HCT116 (cell line): ENCODE measurements at regions not wholly inside any gene's neighbourhood (a gene's known extent, or its start where the extent isn't known, plus 50 kb on each side); places are given as distances from the start of the nearest gene placed in this dataset.

Experiments used
- ATAC-seq: fragments of 200-7000 bp; cut with Tn5 transposase; 2 replicates; pipeline ENCODE4 v1.9.1; 2020; ENCODE audit warnings: mild to moderate bottlenecking, moderate library complexity
- BruUV-seq: library from RNA; stranded (reverse); fragments of 400-500 nt; replicated peaks from 2 replicates; lab custom pipeline; 2021; lab: Mats Ljungman, UMichigan
- CTCF ChIA-PET: fragments of 300-600 bp; sonication (Branson Sonifier 250); formaldehyde crosslinking; loops from one replicate; lab custom pipeline; 2021; ENCODE audit warnings: antibody characterized with exemption; lab: Charles Lee
- POLR2A ChIA-PET: fragments of 300-600, 350-600 bp; sonication (Branson Sonifier 250); formaldehyde crosslinking; loops from one replicate; lab custom pipeline; 2021; ENCODE audit warnings: antibody characterized with exemption; lab: Charles Lee
- RAD21 ChIA-PET, 2 experiments: fragments of 300-600 bp; sonication (Branson Sonifier 250); formaldehyde crosslinking; loops; one replicate each; lab custom pipeline; 2023; ENCODE audit warnings: low total read pairs in 2 of 2; ENCODE audit not compliant: uncharacterized antibody in 2 of 2, unreplicated experiment in 2 of 2, low non-redundant PET in 1 of 2; lab: Charles Lee
- DNase-seq: peaks from one replicate; pipeline ENCODE4 v3.0.0-alpha.2; 2010; ENCODE audit warnings: low read depth, low spot score
- H2AFZ ChIP-seq: fragments of 200-600 bp; shearing (Covaris generic), sonication (generic); 2 replicates; pipeline ENCODE4 v1.6.1; 2017; ENCODE audit warnings: low read depth, mixed run types, mixed read lengths, antibody characterized with exemption, low read length; ENCODE audit not compliant: poor library complexity, severe bottlenecking
- H3K27ac ChIP-seq: 2 replicates; pipeline ENCODE4 v1.5.1; 2012; ENCODE audit warnings: low read depth, low read length
- H3K27me3 ChIP-seq: fragments of 200-600 bp; sonication (generic); 2 replicates; pipeline ENCODE4 v1.6.1; 2016; ENCODE audit warnings: mixed run types, low read length, mixed read lengths; ENCODE audit not compliant: insufficient read depth
- H3K36me3 ChIP-seq, 2 experiments: fragments of 200-500 bp in 1 of 2; fragments of 200-600 bp in 1 of 2; sonication (Bioruptor generic) in 1 of 2; sonication (generic) in 1 of 2; 2 replicates each; pipeline versions ENCODE4 v1.5.1 to v1.6.1; 2014 to 2016; ENCODE audit warnings: low read length in 2 of 2, inconsistent platforms in 1 of 2, mixed read lengths in 1 of 2, mixed run types in 1 of 2; ENCODE audit not compliant: insufficient read depth in 2 of 2, control insufficient read depth in 1 of 2
- H3K4me1 ChIP-seq, 2 experiments: fragments of 200-600 bp in 1 of 2; sonication (generic) in 1 of 2; 2 replicates each; pipeline versions ENCODE4 v1.5.1 to v1.6.1; 2012 to 2017; ENCODE audit warnings: low read length in 2 of 2, inconsistent platforms in 1 of 2, mild to moderate bottlenecking in 1 of 2, mixed read lengths in 1 of 2, mixed run types in 1 of 2, moderate library complexity in 1 of 2; ENCODE audit not compliant: insufficient read depth in 2 of 2, control insufficient read depth in 1 of 2
- H3K4me2 ChIP-seq: fragments of 200-600 bp; sonication (generic); 2 replicates; pipeline ENCODE4 v1.6.1; 2017; ENCODE audit warnings: mixed run types, low read length, mixed read lengths
- H3K4me3 ChIP-seq, 2 experiments: fragments of 200-600 bp in 1 of 2; sonication (generic) in 1 of 2; replicated peaks in 1 of 2; 2 replicates each; pipeline ENCODE4 v1.5.1; 2011 to 2016; ENCODE audit warnings: low read length in 2 of 2, control low read depth in 1 of 2, low read depth in 1 of 2, mild to moderate bottlenecking in 1 of 2, mixed read lengths in 1 of 2, mixed run types in 1 of 2
- H3K79me2 ChIP-seq: fragments of 200-600 bp; sonication (generic); 2 replicates; pipeline ENCODE4 v1.6.1; 2017; ENCODE audit warnings: mild to moderate bottlenecking, mixed run types, low read length, moderate library complexity, mixed read lengths; ENCODE audit not compliant: insufficient read depth
- H3K9ac ChIP-seq: fragments of 200-600 bp; sonication (generic); 2 replicates; pipeline ENCODE4 v1.6.1; 2016; ENCODE audit warnings: low read length, mixed read lengths
- H3K9me2 ChIP-seq: fragments of 200-600 bp; sonication (generic), shearing (Covaris generic); 2 replicates; pipeline ENCODE4 v1.6.1; 2017; ENCODE audit warnings: mixed run types, mild to moderate bottlenecking, moderate library complexity; ENCODE audit not compliant: insufficient read depth
- H3K9me3 ChIP-seq, 2 experiments: fragments of 200-500 bp in 1 of 2; fragments of 200-600 bp in 1 of 2; sonication (Bioruptor generic) in 1 of 2; sonication (generic) in 1 of 2; 2 replicates each; pipeline ENCODE4 v1.6.1; 2014 to 2017; ENCODE audit warnings: low read length in 2 of 2, mixed read lengths in 2 of 2, inconsistent platforms in 1 of 2, low read depth in 1 of 2, mild to moderate bottlenecking in 1 of 2, mixed run types in 1 of 2, moderate library complexity in 1 of 2; ENCODE audit not compliant: control insufficient read depth in 1 of 2, insufficient read depth in 1 of 2
- H4K20me1 ChIP-seq: fragments of 200-600 bp; sonication (generic), shearing (Covaris generic); 2 replicates; pipeline ENCODE4 v1.6.1; 2017; ENCODE audit warnings: mixed run types, mild to moderate bottlenecking, moderate library complexity; ENCODE audit not compliant: insufficient read depth
- CBX3 ChIP-seq: IDR thresholded peaks from 2 replicates; pipeline ENCODE4 v1.6.1; 2012; ENCODE audit warnings: low read depth
- CEBPB ChIP-seq: IDR thresholded peaks from 2 replicates; pipeline ENCODE4 v1.6.1; 2012; ENCODE audit warnings: low read depth
- EGR1 ChIP-seq: IDR thresholded peaks from 2 replicates; pipeline ENCODE4 v1.6.1; 2012; ENCODE audit warnings: low read depth
- EZH2 ChIP-seq: fragments of 200-600 bp; sonication (generic); IDR thresholded peaks from 2 replicates; pipeline ENCODE4 v1.6.1; 2017; ENCODE audit warnings: antibody characterized with exemption, mixed run types
- EZH2phosphoT487 ChIP-seq: fragments of 200-600 bp; IDR thresholded peaks from 2 replicates; pipeline ENCODE4 v1.6.1; 2018; ENCODE audit warnings: antibody characterized with exemption, borderline replicate concordance
- FOSL1 ChIP-seq: IDR thresholded peaks from 2 replicates; pipeline ENCODE4 v1.6.1; 2012; ENCODE audit warnings: low read depth
- JUND ChIP-seq: IDR thresholded peaks from 2 replicates; pipeline ENCODE4 v1.6.1; 2012
- POLR2A ChIP-seq: IDR thresholded peaks from 2 replicates; pipeline ENCODE4 v1.7.0; 2011; ENCODE audit warnings: borderline replicate concordance; ENCODE audit not compliant: insufficient read depth, insufficient read length; ENCODE audit errors: extremely low read depth
- POLR2AphosphoS5 ChIP-seq: IDR thresholded peaks from 2 replicates; pipeline ENCODE4 v1.6.1; 2011; ENCODE audit warnings: mild to moderate bottlenecking, low read depth, low read length, moderate library complexity
- RAD21 ChIP-seq: IDR thresholded peaks from 2 replicates; pipeline ENCODE4 v1.6.1; 2012; ENCODE audit warnings: low read depth, mild to moderate bottlenecking
- SIN3A ChIP-seq: IDR thresholded peaks from 2 replicates; pipeline ENCODE4 v1.6.1; 2012; ENCODE audit warnings: low read depth
- SRF ChIP-seq: IDR thresholded peaks from 2 replicates; pipeline ENCODE4 v1.6.1; 2012; ENCODE audit warnings: low read depth
- TCF7L2 ChIP-seq: IDR thresholded peaks from 2 replicates; pipeline ENCODE4 v1.7.0; 2011; ENCODE audit warnings: borderline replicate concordance, inconsistent platforms; ENCODE audit not compliant: insufficient read depth, insufficient read length; ENCODE audit errors: extremely low read depth
- YY1 ChIP-seq: IDR thresholded peaks from 2 replicates; pipeline ENCODE4 v1.6.1; 2011; ENCODE audit warnings: low read length, low read depth, moderate library complexity, mild to moderate bottlenecking; ENCODE audit not compliant: insufficient replicate concordance; ENCODE audit errors: extremely low read depth
- ZFX ChIP-seq: fragments of 450-650 bp; IDR thresholded peaks from 2 replicates; pipeline ENCODE4 v1.6.1; 2017
- ZNF274 ChIP-seq: fragments of 200-500 bp; sonication (Bioruptor generic); IDR thresholded peaks from 2 replicates; pipeline ENCODE4 v1.6.1; 2014; ENCODE audit warnings: mild to moderate bottlenecking, low read depth, low read length, inconsistent platforms
- intact Hi-C: fragments of 100-400 bp; cut with micrococcal nuclease; formaldehyde crosslinking; loops from 2 replicates; pipeline ENCODE4 v1.10.0; 2022
- TF ChIP-seq, protein P1 (sequence below): IDR thresholded peaks from 2 replicates; pipeline ENCODE4 v1.6.1; 2012; ENCODE audit warnings: low read depth
- TF ChIP-seq, protein P2 (sequence below), 3 experiments: fragments of 200-600 bp in 1 of 3; sonication (generic) in 1 of 3; IDR thresholded peaks in 2 of 3; conservative IDR thresholded peaks in 1 of 3; 2 replicates each; pipeline ENCODE4 v1.5.1; 2012 to 2017; ENCODE audit warnings: low read depth in 2 of 3, low read length in 2 of 3, antibody characterized with exemption in 1 of 3, borderline replicate concordance in 1 of 3, control low read depth in 1 of 3, mild to moderate bottlenecking in 1 of 3, mixed read lengths in 1 of 3, mixed run types in 1 of 3, moderate library complexity in 1 of 3; ENCODE audit not compliant: insufficient read depth in 1 of 3
- TF ChIP-seq, protein P3 (sequence below): IDR thresholded peaks from 2 replicates; pipeline ENCODE4 v1.6.1; 2011; ENCODE audit warnings: mild to moderate bottlenecking, low read length, moderate library complexity; ENCODE audit not compliant: insufficient replicate concordance; ENCODE audit errors: extremely low read depth

DNA sequence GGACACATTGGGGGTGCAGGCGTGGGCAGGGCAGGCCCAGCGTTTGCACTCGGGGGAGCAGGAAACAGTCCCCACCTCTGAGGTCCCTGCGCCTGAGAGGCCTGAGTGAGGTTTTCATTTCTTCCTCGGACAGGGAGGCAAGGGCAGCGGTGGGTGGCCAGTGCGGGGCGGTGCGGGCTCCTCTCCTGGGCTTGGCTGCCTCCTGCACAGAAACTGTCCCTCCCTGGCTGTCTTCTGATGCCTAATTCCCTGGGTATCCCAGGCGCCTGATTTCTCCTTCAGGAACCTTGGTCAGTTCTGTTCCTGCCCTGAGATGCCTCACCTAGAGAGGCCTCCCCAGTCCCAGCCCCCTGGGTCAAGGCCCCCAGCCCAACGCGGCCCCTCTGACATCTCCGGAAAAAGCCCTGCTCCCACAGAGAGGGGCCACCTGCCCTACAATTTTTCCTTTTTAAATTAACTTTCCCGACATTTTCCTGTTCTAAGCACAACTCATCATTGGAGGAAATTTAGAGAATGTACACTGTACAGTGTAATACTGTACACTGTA lies 260.3 kb downstream of the ADGRD1 start:
- ChIA-PET CTCF (no interaction called here), POLR2A (no interaction called here), RAD21 (no interaction called here)
- DNase-seq = no peak
- Histone ChIP-seq H3K4me2 (no peak overlapping the region), H3K79me2 (no peaks in the 10 kb centered on the region), H3K9ac (no peak overlapping the region), H3K4me1 (peaks cover 9 to 13% of the 10 kb centered on the region in 2 experiments; a peak in 3 of 4 replicates), H3K27me3 (no peaks in the 10 kb centered on the region), H2AFZ (no peak overlapping the region), H3K4me3 (no peak overlapping the region), H3K27ac (no peak overlapping the region), H4K20me1 (no peaks in the 10 kb centered on the region), H3K9me2 (no peaks in the 10 kb centered on the region), H3K9me3 (no peaks in the 10 kb centered on the region), H3K36me3 (no peaks in the 10 kb centered on the region)
- ATAC-seq = no peak
- TF ChIP-seq JUND = no peak
- TF ChIP-seq EZH2 = no peak
- TF ChIP-seq SIN3A = no peak
- TF ChIP-seq EGR1 = no peak
- TF ChIP-seq TCF7L2 = no peak
- no peak for TF ChIP-seq YY1
- TF ChIP-seq POLR2AphosphoS5 = no peak
- TF ChIP-seq CEBPB = no peak
- TF ChIP-seq, protein P1, sequence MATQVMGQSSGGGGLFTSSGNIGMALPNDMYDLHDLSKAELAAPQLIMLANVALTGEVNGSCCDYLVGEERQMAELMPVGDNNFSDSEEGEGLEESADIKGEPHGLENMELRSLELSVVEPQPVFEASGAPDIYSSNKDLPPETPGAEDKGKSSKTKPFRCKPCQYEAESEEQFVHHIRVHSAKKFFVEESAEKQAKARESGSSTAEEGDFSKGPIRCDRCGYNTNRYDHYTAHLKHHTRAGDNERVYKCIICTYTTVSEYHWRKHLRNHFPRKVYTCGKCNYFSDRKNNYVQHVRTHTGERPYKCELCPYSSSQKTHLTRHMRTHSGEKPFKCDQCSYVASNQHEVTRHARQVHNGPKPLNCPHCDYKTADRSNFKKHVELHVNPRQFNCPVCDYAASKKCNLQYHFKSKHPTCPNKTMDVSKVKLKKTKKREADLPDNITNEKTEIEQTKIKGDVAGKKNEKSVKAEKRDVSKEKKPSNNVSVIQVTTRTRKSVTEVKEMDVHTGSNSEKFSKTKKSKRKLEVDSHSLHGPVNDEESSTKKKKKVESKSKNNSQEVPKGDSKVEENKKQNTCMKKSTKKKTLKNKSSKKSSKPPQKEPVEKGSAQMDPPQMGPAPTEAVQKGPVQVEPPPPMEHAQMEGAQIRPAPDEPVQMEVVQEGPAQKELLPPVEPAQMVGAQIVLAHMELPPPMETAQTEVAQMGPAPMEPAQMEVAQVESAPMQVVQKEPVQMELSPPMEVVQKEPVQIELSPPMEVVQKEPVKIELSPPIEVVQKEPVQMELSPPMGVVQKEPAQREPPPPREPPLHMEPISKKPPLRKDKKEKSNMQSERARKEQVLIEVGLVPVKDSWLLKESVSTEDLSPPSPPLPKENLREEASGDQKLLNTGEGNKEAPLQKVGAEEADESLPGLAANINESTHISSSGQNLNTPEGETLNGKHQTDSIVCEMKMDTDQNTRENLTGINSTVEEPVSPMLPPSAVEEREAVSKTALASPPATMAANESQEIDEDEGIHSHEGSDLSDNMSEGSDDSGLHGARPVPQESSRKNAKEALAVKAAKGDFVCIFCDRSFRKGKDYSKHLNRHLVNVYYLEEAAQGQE = no peak
- TF ChIP-seq SRF = no peak
- TF ChIP-seq EZH2phosphoT487 = no peak
- no peak for TF ChIP-seq CBX3
- TF ChIP-seq ZNF274 = no peak
- TF ChIP-seq FOSL1 = no peak
- TF ChIP-seq, protein P2, sequence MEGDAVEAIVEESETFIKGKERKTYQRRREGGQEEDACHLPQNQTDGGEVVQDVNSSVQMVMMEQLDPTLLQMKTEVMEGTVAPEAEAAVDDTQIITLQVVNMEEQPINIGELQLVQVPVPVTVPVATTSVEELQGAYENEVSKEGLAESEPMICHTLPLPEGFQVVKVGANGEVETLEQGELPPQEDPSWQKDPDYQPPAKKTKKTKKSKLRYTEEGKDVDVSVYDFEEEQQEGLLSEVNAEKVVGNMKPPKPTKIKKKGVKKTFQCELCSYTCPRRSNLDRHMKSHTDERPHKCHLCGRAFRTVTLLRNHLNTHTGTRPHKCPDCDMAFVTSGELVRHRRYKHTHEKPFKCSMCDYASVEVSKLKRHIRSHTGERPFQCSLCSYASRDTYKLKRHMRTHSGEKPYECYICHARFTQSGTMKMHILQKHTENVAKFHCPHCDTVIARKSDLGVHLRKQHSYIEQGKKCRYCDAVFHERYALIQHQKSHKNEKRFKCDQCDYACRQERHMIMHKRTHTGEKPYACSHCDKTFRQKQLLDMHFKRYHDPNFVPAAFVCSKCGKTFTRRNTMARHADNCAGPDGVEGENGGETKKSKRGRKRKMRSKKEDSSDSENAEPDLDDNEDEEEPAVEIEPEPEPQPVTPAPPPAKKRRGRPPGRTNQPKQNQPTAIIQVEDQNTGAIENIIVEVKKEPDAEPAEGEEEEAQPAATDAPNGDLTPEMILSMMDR (IDR thresholded peaks at IDR 0.05 in 2 of 3, conservative IDR thresholded peaks at IDR 0.05 in 1 of 3; ENCODE audit: borderline replicate concordance in 1 of 3, insufficient read depth in 1 of 3, low read depth in 2 of 3, low read length in 2 of 3) = no peak
- no peak for TF ChIP-seq RAD21
- TF ChIP-seq, protein P3, sequence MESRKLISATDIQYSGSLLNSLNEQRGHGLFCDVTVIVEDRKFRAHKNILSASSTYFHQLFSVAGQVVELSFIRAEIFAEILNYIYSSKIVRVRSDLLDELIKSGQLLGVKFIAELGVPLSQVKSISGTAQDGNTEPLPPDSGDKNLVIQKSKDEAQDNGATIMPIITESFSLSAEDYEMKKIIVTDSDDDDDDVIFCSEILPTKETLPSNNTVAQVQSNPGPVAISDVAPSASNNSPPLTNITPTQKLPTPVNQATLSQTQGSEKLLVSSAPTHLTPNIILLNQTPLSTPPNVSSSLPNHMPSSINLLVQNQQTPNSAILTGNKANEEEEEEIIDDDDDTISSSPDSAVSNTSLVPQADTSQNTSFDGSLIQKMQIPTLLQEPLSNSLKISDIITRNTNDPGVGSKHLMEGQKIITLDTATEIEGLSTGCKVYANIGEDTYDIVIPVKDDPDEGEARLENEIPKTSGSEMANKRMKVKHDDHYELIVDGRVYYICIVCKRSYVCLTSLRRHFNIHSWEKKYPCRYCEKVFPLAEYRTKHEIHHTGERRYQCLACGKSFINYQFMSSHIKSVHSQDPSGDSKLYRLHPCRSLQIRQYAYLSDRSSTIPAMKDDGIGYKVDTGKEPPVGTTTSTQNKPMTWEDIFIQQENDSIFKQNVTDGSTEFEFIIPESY = no peak
- TF ChIP-seq POLR2A = no peak
- no peak for TF ChIP-seq ZFX
- intact Hi-C loops = no loop called here
- BruUV-seq = no TSS peak
